ENCODE measurements at regions not wholly inside any gene's neighbourhood (a gene's known extent, or its start where the extent isn't known, plus 50 kb on each side); places are given as distances from the start of the nearest gene placed in this dataset.

- no peaks in the 10 kb centered on the region for H3K4me1 ChIP-seq (ENCODE audit: control insufficient read depth, insufficient read depth, low read depth, low read length)
- no peak overlapping the region for H3K4me3 ChIP-seq (ENCODE audit: insufficient read depth in 1 of 2, low read depth in 1 of 2, low read length in 2 of 2)
- no peak overlapping the region for H4K91ac ChIP-seq (ENCODE audit: low read length)
- H3K14ac ChIP-seq (ENCODE audit: low read length in 2 of 2): no peak overlapping the region
- H2BK5ac ChIP-seq (ENCODE audit: low read depth, low read length, poor library complexity, severe bottlenecking): no peak overlapping the region
- H3K23ac ChIP-seq (ENCODE audit: low read length in 2 of 2): no peak overlapping the region
- no peak overlapping the region for H2AFZ ChIP-seq (ENCODE audit: low read depth, low read length)
- H3K79me1 ChIP-seq (replicated peaks; ENCODE audit: low read length, poor library complexity, severe bottlenecking): no peaks in the 10 kb centered on the region
- H3K9ac ChIP-seq (ENCODE audit: low read length): no peak overlapping the region
- H3K36me3 ChIP-seq (ENCODE audit: control insufficient read depth in 1 of 2, insufficient read depth in 2 of 2, low read depth in 1 of 2, low read length in 2 of 2): no peaks in the 10 kb centered on the region
- H3K9me3 ChIP-seq (ENCODE audit: control insufficient read depth, low read length): no peaks in the 10 kb centered on the region
- 90% methylated on average over 29 of the region's 34 CpGs for WGBS
- no peak overlapping the region for H2BK120ac ChIP-seq (ENCODE audit: low read depth, low read length)
- H3K18ac ChIP-seq (ENCODE audit: low read depth in 1 of 2, low read length in 2 of 2): no peak overlapping the region
- no peak overlapping the region for H2BK15ac ChIP-seq (ENCODE audit: low read depth, poor library complexity, severe bottlenecking)
- no peak overlapping the region for H2AK5ac ChIP-seq (ENCODE audit: low read length, severe bottlenecking)
- H3K4me2 ChIP-seq (ENCODE audit: low read length, poor library complexity, severe bottlenecking): no peak overlapping the region
- DNase-seq: no peak
- peaks cover 25 to 43% of the 10 kb centered on the region in 2 experiments for H3K27me3 ChIP-seq (ENCODE audit: control insufficient read depth in 1 of 2, insufficient read depth in 1 of 2, low read length in 2 of 2)
- no peak overlapping the region for H3K4ac ChIP-seq (ENCODE audit: low read depth in 1 of 2, low read length in 2 of 2)
- H4K8ac ChIP-seq (ENCODE audit: low read length): no peak overlapping the region
- no peak overlapping the region for H3K27ac ChIP-seq (ENCODE audit: low read length, poor library complexity, severe bottlenecking)
- H2BK12ac ChIP-seq (ENCODE audit: low read length in 2 of 2): no peak overlapping the region
Observed at GRCh38 chr1:38213646-38214434, 167.2 kb upstream of the POU3F1 start.

GRCh38 chr1:38210895-38211177, 164.2 kb upstream of the POU3F1 start:
- H2AK5ac ChIP-seq (ENCODE audit: low read length, severe bottlenecking): no peak overlapping the region
- H3K4ac ChIP-seq (ENCODE audit: low read depth in 1 of 2, low read length in 2 of 2): no peak overlapping the region
- peaks cover 9 to 29% of the 10 kb centered on the region in 2 experiments for H3K27me3 ChIP-seq (ENCODE audit: control insufficient read depth in 1 of 2, insufficient read depth in 1 of 2, low read length in 2 of 2)
- H2AFZ ChIP-seq (ENCODE audit: low read depth, low read length): no peak overlapping the region
- H3K4me2 ChIP-seq (ENCODE audit: low read length, poor library complexity, severe bottlenecking): no peak overlapping the region
- H3K27ac ChIP-seq (ENCODE audit: low read length, poor library complexity, severe bottlenecking): no peak overlapping the region
- no peak overlapping the region for H2BK15ac ChIP-seq (ENCODE audit: low read depth, poor library complexity, severe bottlenecking)
- DNase-seq: no peak
- H4K8ac ChIP-seq (ENCODE audit: low read length): no peak overlapping the region
- H4K91ac ChIP-seq (ENCODE audit: low read length): no peak overlapping the region
- no peaks in the 10 kb centered on the region for H3K36me3 ChIP-seq (ENCODE audit: control insufficient read depth in 1 of 2, insufficient read depth in 2 of 2, low read depth in 1 of 2, low read length in 2 of 2)
- H3K14ac ChIP-seq (ENCODE audit: low read length in 2 of 2): no peak overlapping the region
- H2BK5ac ChIP-seq (ENCODE audit: low read depth, low read length, poor library complexity, severe bottlenecking): no peak overlapping the region
- H3K9me3 ChIP-seq (ENCODE audit: control insufficient read depth, low read length): no peaks in the 10 kb centered on the region
- 97% methylated on average over 1 of the region's 1 CpG for WGBS
- no peak overlapping the region for H3K18ac ChIP-seq (ENCODE audit: low read depth in 1 of 2, low read length in 2 of 2)
- H2BK12ac ChIP-seq (ENCODE audit: low read length in 2 of 2): no peak overlapping the region
- H3K9ac ChIP-seq (ENCODE audit: low read length): no peak overlapping the region
- no peaks in the 10 kb centered on the region for H3K4me1 ChIP-seq (ENCODE audit: control insufficient read depth, insufficient read depth, low read depth, low read length)
- H3K79me1 ChIP-seq (replicated peaks; ENCODE audit: low read length, poor library complexity, severe bottlenecking): no peaks in the 10 kb centered on the region
- H3K4me3 ChIP-seq (ENCODE audit: insufficient read depth in 1 of 2, low read depth in 1 of 2, low read length in 2 of 2): no peak overlapping the region
- H2BK120ac ChIP-seq (ENCODE audit: low read depth, low read length): no peak overlapping the region
- H3K23ac ChIP-seq (ENCODE audit: low read length in 2 of 2): no peak overlapping the region

DNA sequence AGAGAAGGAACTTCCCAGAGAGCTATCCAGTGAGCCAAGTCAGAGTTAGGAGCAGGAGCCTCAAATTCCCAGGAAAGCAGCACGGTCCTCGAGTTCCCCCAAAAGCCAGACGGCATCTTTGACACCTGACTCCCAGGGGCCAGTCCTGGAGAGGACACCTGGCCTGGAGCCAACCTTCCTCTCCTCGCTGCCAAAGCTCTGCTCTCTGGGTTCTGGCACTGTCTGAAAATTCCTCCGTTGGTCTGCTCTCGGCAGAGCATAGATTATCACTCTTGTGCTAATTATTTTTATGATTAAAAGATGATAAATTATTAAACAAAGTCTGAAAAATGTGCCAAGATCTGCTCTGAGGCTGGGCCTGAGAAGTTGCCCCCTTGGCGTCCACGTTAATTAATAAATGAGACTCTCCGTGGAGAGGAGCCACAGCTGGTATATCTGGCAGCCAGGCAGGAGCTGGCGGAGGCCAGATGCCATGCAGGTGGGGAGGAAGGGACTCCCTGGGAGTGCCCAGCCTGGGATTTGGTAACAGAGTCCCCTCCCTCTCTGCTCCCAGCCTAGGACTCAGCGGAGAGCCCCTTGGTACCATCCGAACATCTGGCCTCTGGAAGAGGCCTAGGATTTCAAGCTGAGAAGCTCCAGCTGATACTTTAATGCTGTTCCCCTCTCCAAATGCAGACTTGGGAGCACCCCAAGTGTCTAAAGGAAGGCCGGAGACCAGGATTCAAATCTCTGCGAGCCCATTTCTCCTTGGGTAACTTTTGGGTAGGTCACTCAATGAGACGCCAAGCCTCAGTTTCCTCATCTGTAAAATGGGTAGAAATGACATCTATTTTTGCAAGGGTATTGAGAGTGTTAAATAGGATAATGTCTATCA, 163.7 kb upstream of the POU3F1 start:
- no peak for DNase-seq
- no peak overlapping the region for H2AK5ac ChIP-seq (ENCODE audit: low read length, severe bottlenecking)
- no peak overlapping the region for H2AFZ ChIP-seq (ENCODE audit: low read depth, low read length)
- H3K9me3 ChIP-seq (ENCODE audit: control insufficient read depth, low read length): no peaks in the 10 kb centered on the region
- no peak overlapping the region for H4K91ac ChIP-seq (ENCODE audit: low read length)
- no peak overlapping the region for H3K14ac ChIP-seq (ENCODE audit: low read length in 2 of 2)
- H3K27ac ChIP-seq (ENCODE audit: low read length, poor library complexity, severe bottlenecking): no peak overlapping the region
- no peak overlapping the region for H2BK5ac ChIP-seq (ENCODE audit: low read depth, low read length, poor library complexity, severe bottlenecking)
- H2BK120ac ChIP-seq (ENCODE audit: low read depth, low read length): no peak overlapping the region
- WGBS: 89% methylated on average over 13 of the region's 15 CpGs
- H3K9ac ChIP-seq (ENCODE audit: low read length): no peak overlapping the region
- H3K18ac ChIP-seq (ENCODE audit: low read depth in 1 of 2, low read length in 2 of 2): no peak overlapping the region
- H3K4me2 ChIP-seq (ENCODE audit: low read length, poor library complexity, severe bottlenecking): no peak overlapping the region
- peaks cover 9 to 27% of the 10 kb centered on the region in 2 experiments for H3K27me3 ChIP-seq (ENCODE audit: control insufficient read depth in 1 of 2, insufficient read depth in 1 of 2, low read length in 2 of 2)
- no peak overlapping the region for H3K23ac ChIP-seq (ENCODE audit: low read length in 2 of 2)
- H4K8ac ChIP-seq (ENCODE audit: low read length): no peak overlapping the region
- no peak overlapping the region for H2BK12ac ChIP-seq (ENCODE audit: low read length in 2 of 2)
- no peak overlapping the region for H3K4me3 ChIP-seq (ENCODE audit: insufficient read depth in 1 of 2, low read depth in 1 of 2, low read length in 2 of 2)
- H2BK15ac ChIP-seq (ENCODE audit: low read depth, poor library complexity, severe bottlenecking): no peak overlapping the region
- H3K79me1 ChIP-seq (replicated peaks; ENCODE audit: low read length, poor library complexity, severe bottlenecking): no peaks in the 10 kb centered on the region
- no peaks in the 10 kb centered on the region for H3K4me1 ChIP-seq (ENCODE audit: control insufficient read depth, insufficient read depth, low read depth, low read length)
- no peak overlapping the region for H3K4ac ChIP-seq (ENCODE audit: low read depth in 1 of 2, low read length in 2 of 2)
- no peaks in the 10 kb centered on the region for H3K36me3 ChIP-seq (ENCODE audit: control insufficient read depth in 1 of 2, insufficient read depth in 2 of 2, low read depth in 1 of 2, low read length in 2 of 2)

Data from mesenchymal stem cell (in vitro differentiated cells and primary cell).